Ectodermal cell (in vitro differentiated cells): ENCODE measurements at regions not wholly inside any gene's neighbourhood (a gene's known extent, or its start where the extent isn't known, plus 50 kb on each side); places are given as distances from the start of the nearest gene placed in this dataset.

Experiments
- H3K27ac ChIP-seq: 2 replicates; pipeline ENCODE4 v1.7.0; 2013; ENCODE audit warnings: mild to moderate bottlenecking, low read depth, low read length; ENCODE audit not compliant: insufficient read depth, poor library complexity, severe bottlenecking
- H3K27me3 ChIP-seq: 2 replicates; pipeline ENCODE4 v1.7.0; 2013; ENCODE audit warnings: mild to moderate bottlenecking, low read length; ENCODE audit not compliant: insufficient read depth, control insufficient read depth, poor library complexity, severe bottlenecking
- H3K36me3 ChIP-seq: one replicate; pipeline ENCODE4 v1.7.0; 2013; ENCODE audit warnings: low read length; ENCODE audit not compliant: control insufficient read depth, insufficient read depth
- H3K4me1 ChIP-seq: one replicate; pipeline ENCODE4 v1.7.0; 2013; ENCODE audit warnings: low read length; ENCODE audit not compliant: control insufficient read depth, insufficient read depth
- H3K4me3 ChIP-seq: 2 replicates; pipeline ENCODE4 v1.7.0; 2013; ENCODE audit warnings: low read depth, low read length, control low read depth; ENCODE audit not compliant: insufficient read depth
- H3K9me3 ChIP-seq: 2 replicates; pipeline ENCODE4 v1.7.0; 2013; ENCODE audit warnings: mild to moderate bottlenecking, low read length, moderate library complexity; ENCODE audit not compliant: control insufficient read depth
- WGBS, 2 experiments: methylation state at CpG; one replicate each; pipeline ENCODE4 v1.1.7; 2013; ENCODE audit warnings: missing lambda C conversion rate in 2 of 2; 5-methylcytosine and 5-hydroxymethylcytosine counted together

GRCh38 chr1:201751872-201752271, 77.1 kb upstream of the IPO9 start:
- peaks cover 68% of the 10 kb centered on the region for H3K4me1 ChIP-seq
- H3K27me3 ChIP-seq: no peaks in the 10 kb centered on the region
- no peaks in the 10 kb centered on the region for H3K36me3 ChIP-seq
- H3K4me3 ChIP-seq: no peak overlapping the region
- 11 to 14% methylated on average over 3 to 4 of the region's 4 CpGs for WGBS, 2 experiments
- H3K9me3 ChIP-seq: no peaks in the 10 kb centered on the region
- H3K27ac ChIP-seq: peak overlapping the region; percentile 78

GRCh38 chr1:201752333-201752732, 76.6 kb upstream of the IPO9 start:
- Histone ChIP-seq H3K9me3 (no peaks in the 10 kb centered on the region), H3K27me3 (no peaks in the 10 kb centered on the region), H3K4me1 (peaks cover 66% of the 10 kb centered on the region), H3K27ac (peak overlapping the region; percentile 78), H3K4me3 (no peak overlapping the region), H3K36me3 (no peaks in the 10 kb centered on the region)
- WGBS, 2 experiments: 45 to 51% methylated on average over 2 of the region's 2 CpGs

- Histone ChIP-seq H3K4me3 (no peak overlapping the region), H3K27ac (peak overlapping the region; percentile 78), H3K4me1 (peaks cover 57% of the 10 kb centered on the region), H3K9me3 (no peaks in the 10 kb centered on the region), H3K27me3 (no peaks in the 10 kb centered on the region), H3K36me3 (no peaks in the 10 kb centered on the region)
- WGBS, 2 experiments: 68 to 72% methylated on average over 3 of the region's 3 CpGs
These were observed 75.5 kb upstream of the IPO9 start for GRCh38 chr1:201753492-201753891.

- H3K27me3 ChIP-seq: no peaks in the 10 kb centered on the region
- peaks cover 62% of the 10 kb centered on the region for H3K4me1 ChIP-seq
- no peaks in the 10 kb centered on the region for H3K36me3 ChIP-seq
- H3K9me3 ChIP-seq: no peaks in the 10 kb centered on the region
- no peak overlapping the region for H3K4me3 ChIP-seq
- no peak overlapping the region for H3K27ac ChIP-seq
- WGBS, 2 experiments: 82 to 88% methylated on average over 4 of the region's 4 CpGs
These were observed 74.6 kb upstream of the IPO9 start for GRCh38 chr1:201754353-201754752.

- peaks cover 64% of the 10 kb centered on the region for H3K4me1 ChIP-seq
- H3K36me3 ChIP-seq: no peaks in the 10 kb centered on the region
- no peaks in the 10 kb centered on the region for H3K27me3 ChIP-seq
- H3K4me3 ChIP-seq: no peak overlapping the region
- H3K9me3 ChIP-seq: no peaks in the 10 kb centered on the region
- no peak overlapping the region for H3K27ac ChIP-seq
These were observed 73.8 kb upstream of the IPO9 start for GRCh38 chr1:201755200-201755599.

GRCh38 chr1:201756406-201756805, 72.6 kb upstream of the IPO9 start:
- peak overlapping the region; percentile 5 for H3K27ac ChIP-seq
- H3K36me3 ChIP-seq: no peaks in the 10 kb centered on the region
- no peaks in the 10 kb centered on the region for H3K9me3 ChIP-seq
- no peaks in the 10 kb centered on the region for H3K27me3 ChIP-seq
- H3K4me3 ChIP-seq: no peak overlapping the region
- H3K4me1 ChIP-seq: peaks cover 64% of the 10 kb centered on the region

GRCh38 chr1:201758499-201759050, 70.4 kb upstream of the IPO9 start:
- Histone ChIP-seq H3K27me3 (no peaks in the 10 kb centered on the region), H3K4me1 (peaks cover 63% of the 10 kb centered on the region), H3K9me3 (no peaks in the 10 kb centered on the region), H3K27ac (no peak overlapping the region), H3K4me3 (no peak overlapping the region), H3K36me3 (no peaks in the 10 kb centered on the region)
- WGBS, 2 experiments: 91 to 92% methylated on average over 3 to 4 of the region's 4 CpGs

GRCh38 chr1:201759194-201759815, 69.7 kb upstream of the IPO9 start:
- peak overlapping the region; percentile 81 for H3K27ac ChIP-seq
- WGBS, 2 experiments: 91 to 95% methylated on average over 3 of the region's 3 CpGs
- peaks cover 63% of the 10 kb centered on the region for H3K4me1 ChIP-seq
- no peak overlapping the region for H3K4me3 ChIP-seq
- H3K27me3 ChIP-seq: no peaks in the 10 kb centered on the region
- no peaks in the 10 kb centered on the region for H3K9me3 ChIP-seq
- no peaks in the 10 kb centered on the region for H3K36me3 ChIP-seq

GRCh38 chr1:201760516-201760915, 68.4 kb upstream of the IPO9 start:
- H3K36me3 ChIP-seq: no peaks in the 10 kb centered on the region
- peaks cover 62% of the 10 kb centered on the region for H3K4me1 ChIP-seq
- H3K27me3 ChIP-seq: no peaks in the 10 kb centered on the region
- H3K27ac ChIP-seq: peak overlapping the region; percentile 81
- H3K4me3 ChIP-seq: no peak overlapping the region
- H3K9me3 ChIP-seq: no peaks in the 10 kb centered on the region
- 18 to 33% methylated on average over 1 of the region's 1 CpG for WGBS, 2 experiments

GRCh38 chr1:201761178-201761577, 67.8 kb upstream of the IPO9 start:
- no peaks in the 10 kb centered on the region for H3K9me3 ChIP-seq
- peaks cover 64% of the 10 kb centered on the region for H3K4me1 ChIP-seq
- peak overlapping the region; percentile 81 for H3K27ac ChIP-seq
- no peak overlapping the region for H3K4me3 ChIP-seq
- H3K36me3 ChIP-seq: no peaks in the 10 kb centered on the region
- no peaks in the 10 kb centered on the region for H3K27me3 ChIP-seq
- 86 to 89% methylated on average over 8 of the region's 8 CpGs for WGBS, 2 experiments
